ENCODE measurements at regions not wholly inside any gene's neighbourhood (a gene's known extent, or its start where the extent isn't known, plus 50 kb on each side); places are given as distances from the start of the nearest gene placed in this dataset.
"Not testable (repeated sequence)": the region's sequence is repeated elsewhere in the genome, so short reads cannot be mapped to it uniquely, and the experiment has no call there.

DNA sequence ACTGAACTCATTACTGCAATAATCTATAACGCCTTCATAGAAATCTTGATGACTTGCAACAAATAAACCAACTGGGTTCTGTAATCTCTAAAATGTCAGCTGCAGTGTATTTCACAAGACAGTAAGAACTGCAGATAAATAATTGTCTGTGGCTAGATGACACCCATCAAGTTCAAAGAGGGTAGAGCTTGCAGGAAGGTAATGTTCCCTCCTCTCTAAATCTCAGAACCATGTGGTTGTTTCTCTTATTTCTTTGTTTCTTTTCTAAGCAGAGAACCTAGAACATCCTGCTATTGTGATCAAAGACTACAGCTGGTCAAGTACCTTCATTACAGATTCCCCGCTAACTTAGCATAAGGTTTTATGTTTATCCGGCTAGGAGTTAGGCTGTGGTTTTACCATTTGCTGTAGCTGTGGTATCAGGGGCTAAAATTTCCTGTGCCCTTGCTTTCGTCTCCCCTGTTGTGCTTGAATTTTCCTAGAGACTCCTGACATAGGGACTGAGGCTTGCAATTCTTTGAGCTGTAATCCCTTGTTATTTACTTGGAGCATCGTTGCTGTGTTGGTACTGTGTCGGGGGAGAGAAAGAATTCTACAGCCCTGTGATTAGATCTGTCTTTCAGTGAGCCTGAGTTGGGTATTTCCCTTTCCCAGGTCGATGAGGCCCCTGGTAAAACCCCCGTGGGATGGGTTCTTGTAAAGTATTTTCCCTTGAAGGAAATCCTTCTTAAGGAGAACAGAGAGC, 253.1 kb upstream of the BTG1 start:
- DNase-seq (ENCODE audit: low read depth), result no peak

- DNase-seq (ENCODE audit: low read depth), result peak; percentile 34
Measured at GRCh38 chr12:92396647-92397252, 251.1 kb upstream of the BTG1 start.

- no peak for DNase-seq (ENCODE audit: low read depth)
Measured at GRCh38 chr12:92395322-92395721, 249.7 kb upstream of the BTG1 start.

GRCh38 chr12:92394895-92395294, 249.2 kb upstream of the BTG1 start:
- DNase-seq (ENCODE audit: low read depth), result no peak

- DNase-seq (ENCODE audit: low read depth), result no peak
Measured at GRCh38 chr12:92393504-92393903, 247.9 kb upstream of the BTG1 start.

GRCh38 chr12:92391726-92392125, 246.1 kb upstream of the BTG1 start:
- DNase-seq (ENCODE audit: low read depth), result not testable (repeated sequence)

DNA sequence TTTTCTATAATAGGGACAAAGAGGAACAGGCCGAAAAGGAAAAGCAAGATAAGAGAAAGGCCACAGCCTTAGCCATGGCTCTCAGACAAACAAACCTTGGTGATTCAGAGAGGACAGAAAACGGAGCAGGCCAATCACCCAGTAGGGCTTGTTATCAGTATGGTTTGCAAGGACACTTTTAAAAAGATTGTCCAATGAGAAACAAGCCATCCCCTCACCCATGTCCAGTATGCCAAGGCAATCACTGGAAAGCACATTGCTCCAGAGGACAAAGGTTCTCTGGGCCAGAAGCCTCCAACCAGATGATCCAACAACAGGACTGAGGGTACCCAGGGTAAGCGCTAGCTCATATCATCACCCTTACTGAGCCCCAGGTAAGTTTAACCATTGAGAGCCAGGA, 243.8 kb upstream of the BTG1 start:
- no peak for DNase-seq (ENCODE audit: low read depth)

DNA sequence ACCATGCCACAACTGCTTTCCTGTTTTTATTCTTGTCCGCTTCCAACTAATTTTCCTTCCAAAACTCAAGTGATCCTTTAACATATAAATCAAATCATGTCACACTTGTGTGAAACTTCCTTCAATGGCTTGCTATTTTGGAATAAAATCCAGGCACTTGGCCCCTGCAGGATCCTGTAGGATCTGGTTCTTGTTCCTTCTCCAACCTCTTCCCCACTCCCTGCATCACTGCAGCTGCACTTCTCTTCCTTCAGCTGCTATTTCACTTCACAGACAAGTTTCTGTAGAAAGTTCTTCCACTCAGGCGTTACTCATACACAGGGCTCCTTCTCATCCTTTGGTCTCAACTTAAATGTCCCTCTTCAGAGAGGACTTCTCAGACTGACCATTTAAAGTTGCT, 239.7 kb upstream of the BTG1 start:
- no peak for DNase-seq (ENCODE audit: low read depth)

DNA sequence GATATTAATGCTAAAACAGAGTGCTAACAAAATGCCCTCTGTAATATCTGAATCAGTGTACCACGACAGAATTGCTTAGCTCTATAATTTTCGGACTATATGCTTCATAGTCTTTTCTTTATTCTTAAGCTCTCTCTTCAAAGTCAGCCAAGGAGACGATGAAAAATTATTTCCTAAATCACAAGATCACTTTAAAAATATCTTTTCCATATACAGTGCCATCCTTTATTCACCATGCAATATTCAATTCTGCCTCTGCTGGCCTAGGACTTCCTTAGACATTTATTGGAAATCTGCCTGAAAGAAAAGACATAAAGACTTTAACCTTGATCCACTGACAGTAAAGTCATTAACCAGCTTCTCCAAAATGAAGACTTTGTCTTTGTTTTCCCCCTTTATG, 238.9 kb upstream of the BTG1 start:
- no peak for DNase-seq (ENCODE audit: low read depth)

- DNase-seq (ENCODE audit: low read depth), result no peak
Measured at GRCh38 chr12:92382383-92382878, 236.8 kb upstream of the BTG1 start.

DNA sequence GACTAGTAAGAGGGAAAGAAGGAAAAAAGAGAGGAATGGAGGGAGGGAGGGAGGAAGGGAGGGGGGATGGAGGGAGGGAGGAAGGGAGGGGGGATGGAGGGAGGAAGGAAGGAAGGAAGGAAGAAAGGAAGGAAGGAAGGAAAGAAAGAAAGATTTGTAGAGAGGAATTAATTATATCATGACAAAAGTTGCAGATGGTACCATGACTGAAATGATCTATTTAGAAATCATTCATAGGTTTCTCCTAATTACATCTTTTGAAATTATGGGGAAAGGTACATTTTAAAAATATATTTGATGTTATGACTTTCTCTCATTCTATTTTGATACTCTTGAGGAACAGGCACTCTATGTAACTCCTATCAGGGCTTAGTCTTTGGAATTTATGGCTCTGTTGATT, 236.2 kb upstream of the BTG1 start:
- DNase-seq (ENCODE audit: low read depth), result no peak

DNA sequence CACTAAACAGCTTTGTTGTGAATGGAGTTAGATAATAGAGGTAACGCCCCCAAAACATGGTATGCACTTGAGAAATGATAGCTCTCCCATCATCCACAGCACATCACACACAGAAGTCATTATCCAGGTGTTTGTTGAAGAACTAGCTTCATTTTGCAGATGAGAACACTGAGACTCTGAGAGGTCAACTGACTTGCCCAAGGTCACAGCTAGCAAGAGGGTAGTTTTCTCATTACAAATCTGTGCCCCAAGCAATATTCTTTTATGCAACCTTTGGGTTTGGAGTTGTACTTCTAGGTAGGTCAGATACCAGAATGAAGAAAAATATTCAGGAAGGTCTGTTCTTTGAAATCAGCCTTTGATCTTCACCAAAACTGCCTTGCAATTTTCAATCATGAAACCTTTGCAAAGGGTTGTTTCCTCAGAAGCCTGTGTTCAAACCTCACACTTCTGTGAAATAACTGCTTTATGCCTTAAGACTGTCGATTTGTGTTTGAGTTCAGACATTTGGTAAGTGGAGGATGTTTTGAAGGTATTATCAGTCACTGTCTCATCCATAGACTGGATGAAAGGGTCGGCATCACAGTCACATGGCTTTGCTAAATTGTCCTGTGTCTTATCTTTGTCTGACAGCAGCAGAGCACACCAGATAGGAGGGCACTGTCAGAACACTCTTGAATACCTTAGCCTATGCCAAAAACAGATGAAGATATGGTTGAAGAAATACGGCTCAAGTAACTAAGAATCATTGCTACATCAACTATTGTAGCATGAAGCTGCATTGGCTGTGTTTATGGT, 233.2 kb upstream of the BTG1 start:
- no peak for DNase-seq (ENCODE audit: low read depth)

DNA sequence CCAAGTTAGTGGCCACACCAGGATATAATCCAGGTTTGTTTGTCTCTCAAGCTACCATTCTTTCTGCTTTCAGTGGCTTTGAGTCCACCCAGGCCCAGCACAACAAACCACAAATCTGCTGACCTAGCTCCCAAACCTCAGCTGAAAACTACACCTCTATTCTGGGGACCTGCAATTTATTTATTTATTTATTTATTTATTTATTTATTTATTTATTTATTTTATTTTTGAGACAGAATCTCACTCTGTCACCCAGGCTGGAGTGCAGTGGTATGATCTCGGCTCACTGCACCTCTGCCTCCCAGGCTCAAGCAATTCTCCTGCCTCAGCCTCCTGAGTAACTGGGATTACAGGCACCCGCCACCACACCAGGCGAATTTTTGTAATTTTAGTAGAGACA, 229.9 kb upstream of the BTG1 start:
- not testable (repeated sequence) for DNase-seq (ENCODE audit: low read depth)

GRCh38 chr12:92370828-92371227, 225.2 kb upstream of the BTG1 start:
- no peak for DNase-seq (ENCODE audit: low read depth)

- DNase-seq (ENCODE audit: low read depth), result peak; percentile 83
Measured at GRCh38 chr12:92369636-92370035, 224.0 kb upstream of the BTG1 start.

GRCh38 chr12:92369056-92369455, 223.4 kb upstream of the BTG1 start:
- no peak for DNase-seq (ENCODE audit: low read depth)

DNA sequence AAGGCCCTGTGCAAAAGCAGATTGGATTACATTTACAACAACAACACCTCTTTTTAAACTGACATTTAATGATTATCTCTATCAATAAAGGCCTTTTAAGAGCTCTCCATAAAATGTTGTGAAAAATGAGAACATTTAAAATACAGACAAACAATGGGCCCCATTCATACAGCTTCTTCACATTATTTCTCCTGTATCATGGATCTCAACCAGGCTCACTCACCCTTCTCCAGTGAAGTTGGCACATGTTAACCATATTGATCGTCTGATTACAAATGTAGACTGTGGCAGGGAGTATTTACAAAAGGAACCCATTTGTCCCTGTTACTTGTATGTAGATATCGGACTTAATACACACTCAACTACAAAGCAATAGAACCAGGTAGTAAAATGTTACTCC, 220.2 kb upstream of the BTG1 start:
- DNase-seq (ENCODE audit: low read depth), result no peak

DNA sequence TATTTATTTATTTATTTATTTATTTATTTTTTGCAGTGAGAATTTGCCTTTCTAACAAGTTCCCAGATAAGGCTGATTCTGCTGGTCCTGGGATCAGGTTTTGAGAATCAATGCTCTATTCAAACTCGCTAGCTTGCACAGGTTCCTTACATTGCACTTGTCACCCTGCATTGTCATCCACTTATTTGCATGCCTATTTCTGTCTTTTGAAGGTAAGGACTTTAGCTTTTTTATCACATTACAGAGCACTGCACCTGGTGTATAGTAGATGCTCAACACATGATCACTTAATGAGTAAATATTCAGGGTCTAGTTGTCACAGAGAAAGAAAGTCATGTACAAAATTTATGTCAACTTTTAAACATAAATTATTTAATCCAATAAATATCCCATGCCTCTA, 219.7 kb upstream of the BTG1 start:
- no peak for DNase-seq (ENCODE audit: low read depth)

DNA sequence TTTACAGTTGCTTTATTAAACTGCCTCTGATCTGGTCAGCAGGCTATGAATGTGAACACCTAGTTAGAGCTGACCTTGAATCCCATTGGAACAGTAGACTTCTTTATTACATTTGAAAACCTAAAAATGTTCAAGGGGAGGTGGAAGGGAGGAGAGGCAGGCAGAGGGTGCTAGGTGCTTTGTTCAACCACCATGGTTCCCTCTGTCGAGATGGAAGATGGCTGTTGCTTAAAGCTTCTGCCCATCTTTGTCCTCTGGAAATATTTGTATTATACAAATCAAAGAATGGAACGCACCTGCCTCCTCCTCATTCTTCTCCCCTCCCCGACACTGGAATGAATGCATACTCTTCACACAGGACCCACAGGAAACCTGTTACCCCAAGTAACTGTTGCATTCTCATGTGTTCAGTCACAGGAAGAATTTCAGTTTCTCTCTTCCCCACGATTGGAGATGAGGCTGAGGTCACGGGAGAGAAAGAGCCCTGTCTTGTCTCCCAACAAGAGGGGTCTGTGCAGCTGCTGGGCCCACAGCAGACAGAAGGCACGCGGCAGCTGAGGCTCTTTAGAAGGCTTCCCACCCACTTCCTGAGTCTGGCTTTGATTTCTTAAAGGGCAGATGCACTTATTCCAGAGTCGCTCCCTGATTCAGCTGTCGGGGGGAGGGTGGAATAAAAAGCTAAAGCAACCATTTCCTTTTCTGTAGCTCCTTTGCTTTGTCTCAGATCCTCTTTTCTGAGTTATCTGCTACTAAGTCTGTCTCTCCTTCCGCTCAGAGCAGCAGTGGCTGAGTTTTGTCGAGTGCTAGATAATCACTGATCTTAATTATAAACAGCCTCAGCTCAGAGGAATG, 217.9 kb upstream of the BTG1 start:
- no peak for DNase-seq (ENCODE audit: low read depth)

DNA sequence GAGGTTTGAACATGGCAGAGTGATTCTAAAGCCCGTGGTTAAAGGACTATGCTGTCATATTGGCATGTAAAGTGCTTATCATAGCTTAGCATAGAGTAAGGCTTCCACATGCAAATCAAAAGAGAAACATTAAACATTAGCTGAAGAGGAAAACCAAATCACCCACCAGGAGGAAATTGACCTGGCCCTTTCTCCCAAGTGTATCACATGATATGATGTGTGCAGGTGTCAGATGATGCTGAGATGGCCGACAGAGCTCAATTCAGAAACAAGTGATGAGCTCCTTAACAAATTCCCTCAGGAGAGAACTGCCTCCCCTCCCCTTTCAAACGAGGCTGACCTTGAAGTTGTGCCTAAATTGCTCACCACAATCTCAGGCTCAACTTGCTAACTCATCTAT, 217.1 kb upstream of the BTG1 start:
- DNase-seq (ENCODE audit: low read depth), result no peak

- DNase-seq (ENCODE audit: low read depth), result no peak
Measured at GRCh38 chr12:92362126-92362525, 216.5 kb upstream of the BTG1 start.

GRCh38 chr12:92360543-92360942, 214.9 kb upstream of the BTG1 start:
- DNase-seq (ENCODE audit: low read depth), result no peak

Data from HS-5 (cell line).